A673 (cell line): ENCODE measurements at regions not wholly inside any gene's neighbourhood (a gene's known extent, or its start where the extent isn't known, plus 50 kb on each side); places are given as distances from the start of the nearest gene placed in this dataset.
"Not testable (repeated sequence)": the region's sequence is repeated elsewhere in the genome, so short reads cannot be mapped to it uniquely, and the experiment has no call there.

Experiments
- CTCF ChIP-seq: fragments of 300-800, 200-600 bp; sonication (generic); conservative IDR thresholded peaks from 2 replicates; pipeline ENCODE4 v1.5.1; 2017; ENCODE audit warnings: low read depth, mild to moderate bottlenecking, antibody characterized with exemption, low read length, moderate library complexity, mixed read lengths
- EZH2 ChIP-seq: fragments of 200-600 bp; sonication (generic); IDR thresholded peaks from 2 replicates; pipeline ENCODE4 v1.6.1; 2017; ENCODE audit warnings: borderline replicate concordance, low read depth, mild to moderate bottlenecking, mixed read lengths, antibody characterized with exemption, low read length; ENCODE audit not compliant: poor library complexity, severe bottlenecking

GRCh38 chr9:39802561-39802960, 447.1 kb downstream of the SPATA31A1 start:
- TF ChIP-seq CTCF, EZH2: not testable (repeated sequence)
